Keratinocyte (primary cell): ENCODE measurements at regions not wholly inside any gene's neighbourhood (a gene's known extent, or its start where the extent isn't known, plus 50 kb on each side); places are given as distances from the start of the nearest gene placed in this dataset.

Source experiments
- DNase-seq: peaks from one replicate; pipeline ENCODE4 v3.0.0-alpha.2; 2011; ENCODE audit warnings: low read depth, missing footprints, low spot score
- FAIRE-seq: peaks from 2 replicates; lab custom pipeline; 2011; peaks lifted over from hg19 to GRCh38; lab: Jason Lieb, UNC
- H2AFZ ChIP-seq: 2 replicates; pipeline ENCODE4 v1.6.0; 2012; ENCODE audit warnings: low read length, control low read depth, inconsistent platforms; ENCODE audit not compliant: control insufficient read depth
- H3K27ac ChIP-seq: 2 replicates; pipeline ENCODE4 v1.5.1; 2011; ENCODE audit warnings: low read length; ENCODE audit not compliant: control insufficient read depth, insufficient read depth
- H3K27me3 ChIP-seq: 3 replicates; pipeline ENCODE4 v1.6.0; 2011; ENCODE audit warnings: low read length; ENCODE audit not compliant: control insufficient read depth, insufficient read depth; ENCODE audit errors: extremely low read depth
- H3K36me3 ChIP-seq, 2 experiments: 2 replicates in 1 of 2; 3 replicates in 1 of 2; pipeline ENCODE4 v1.5.1; 2011; ENCODE audit warnings: low read length in 2 of 2, mild to moderate bottlenecking in 1 of 2; ENCODE audit not compliant: control insufficient read depth in 2 of 2, insufficient read depth in 2 of 2; ENCODE audit errors: extremely low read depth in 1 of 2
- H3K4me1 ChIP-seq: 3 replicates; pipeline ENCODE4 v1.5.1; 2011; ENCODE audit warnings: low read length; ENCODE audit not compliant: control insufficient read depth, insufficient read depth; ENCODE audit errors: extremely low read depth
- H3K4me2 ChIP-seq: 3 replicates; pipeline ENCODE4 v1.6.0; 2011; ENCODE audit warnings: low read depth, low read length; ENCODE audit not compliant: control insufficient read depth, insufficient read depth; ENCODE audit errors: extremely low read depth
- H3K4me3 ChIP-seq, 3 experiments: fragments of 200-600 bp in 1 of 3; sonication (generic) in 1 of 3; 2 replicates in 2 of 3; 3 replicates in 1 of 3; pipeline ENCODE4 v1.5.1; 2011 to 2016; ENCODE audit warnings: low read length in 3 of 3, mild to moderate bottlenecking in 3 of 3, control low read depth in 2 of 3, inconsistent platforms in 1 of 3, low read depth in 1 of 3, mixed read lengths in 1 of 3, mixed run types in 1 of 3, moderate library complexity in 1 of 3; ENCODE audit not compliant: control insufficient read depth in 2 of 3, insufficient read depth in 2 of 3; ENCODE audit errors: extremely low read depth in 1 of 3
- H3K79me2 ChIP-seq: 2 replicates; pipeline ENCODE4 v1.6.0; 2012; ENCODE audit warnings: low read length; ENCODE audit not compliant: control insufficient read depth, insufficient read depth
- H3K9ac ChIP-seq: 3 replicates; pipeline ENCODE4 v1.6.0; 2011; ENCODE audit warnings: low read length; ENCODE audit not compliant: control insufficient read depth, insufficient read depth; ENCODE audit errors: extremely low read depth
- H3K9me1 ChIP-seq: 3 replicates; pipeline ENCODE4 v1.6.0; 2011; ENCODE audit warnings: low read length; ENCODE audit not compliant: control insufficient read depth, insufficient read depth; ENCODE audit errors: extremely low read depth
- H3K9me3 ChIP-seq: 2 replicates; pipeline ENCODE4 v1.5.1; 2012; ENCODE audit warnings: low read depth, low read length; ENCODE audit not compliant: control insufficient read depth
- H4K20me1 ChIP-seq: 3 replicates; pipeline ENCODE4 v1.6.0; 2011; ENCODE audit warnings: low read length; ENCODE audit not compliant: control insufficient read depth, insufficient read depth; ENCODE audit errors: extremely low read depth
- EZH2 ChIP-seq: IDR thresholded peaks from one replicate; pipeline ENCODE4 v1.6.1; 2012; ENCODE audit warnings: inconsistent platforms, mild to moderate bottlenecking, low read length, moderate library complexity
- dilution Hi-C: fragments of 300-500 bp; cut with MboI; formaldehyde crosslinking; loops from one replicate; pipeline ENCODE4 v1.7.0; 2020; ENCODE audit warnings: low sequenced_read_pairs; ENCODE audit not compliant: extremely low pct_ligation_motif_present
- TF ChIP-seq, protein P1 (sequence below), 3 experiments: IDR thresholded peaks in 1 of 3; conservative IDR thresholded peaks in 1 of 3; optimal IDR thresholded peaks in 1 of 3; 2 replicates in 2 of 3; 3 replicates in 1 of 3; pipeline versions ENCODE3 to v1.5.1; 2011; ENCODE audit warnings: low read length in 3 of 3, mild to moderate bottlenecking in 3 of 3, moderate library complexity in 2 of 3, control low read depth in 1 of 3, inconsistent platforms in 1 of 3; ENCODE audit not compliant: insufficient read depth in 2 of 3; ENCODE audit errors: extremely low read depth in 1 of 3

DNA sequence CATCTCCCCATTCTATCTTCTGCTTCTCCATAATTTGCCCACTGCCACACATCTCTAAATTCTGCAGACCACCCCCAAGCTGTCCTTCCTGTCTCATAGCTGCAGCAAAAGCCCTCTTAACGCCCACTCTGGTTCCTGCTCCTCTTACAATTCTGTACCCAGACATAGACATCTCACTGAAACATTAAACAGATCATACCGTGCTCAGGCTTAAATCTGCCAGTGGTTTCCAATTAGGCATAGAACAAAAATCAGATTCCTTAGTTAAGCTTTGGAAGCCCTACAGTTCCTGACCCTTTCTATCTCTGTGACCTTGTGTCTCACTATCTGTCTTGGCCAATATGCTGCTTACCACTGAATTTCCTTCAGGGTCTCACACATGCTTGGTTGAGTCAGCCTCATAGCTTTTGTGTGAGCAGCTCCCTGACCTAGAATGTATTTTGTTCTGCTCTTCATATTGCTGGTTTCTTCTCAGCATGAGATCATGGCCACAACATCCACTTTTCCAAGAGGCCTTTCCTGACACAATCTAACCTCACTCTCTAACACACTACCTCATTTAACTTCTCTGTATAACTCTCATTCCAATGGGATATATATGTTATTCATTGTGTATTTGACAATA is 749.7 kb downstream of the MAFB start:
- Histone ChIP-seq H4K20me1 (no peaks in the 10 kb centered on the region), H3K4me2 (no peak overlapping the region), H2AFZ (no peak overlapping the region), H3K27ac (no peak overlapping the region), H3K4me1 (no peaks in the 10 kb centered on the region), H3K9me1 (no peaks in the 10 kb centered on the region), H3K9ac (no peak overlapping the region), H3K4me3 (no peak overlapping the region), H3K9me3 (no peaks in the 10 kb centered on the region), H3K36me3 (no peaks in the 10 kb centered on the region), H3K79me2 (no peaks in the 10 kb centered on the region), H3K27me3 (no peaks in the 10 kb centered on the region)
- dilution Hi-C loops, result no loop called here
- FAIRE-seq (no peak), DNase-seq (no peak)
- no peak for TF ChIP-seq EZH2
- TF ChIP-seq, protein P1, sequence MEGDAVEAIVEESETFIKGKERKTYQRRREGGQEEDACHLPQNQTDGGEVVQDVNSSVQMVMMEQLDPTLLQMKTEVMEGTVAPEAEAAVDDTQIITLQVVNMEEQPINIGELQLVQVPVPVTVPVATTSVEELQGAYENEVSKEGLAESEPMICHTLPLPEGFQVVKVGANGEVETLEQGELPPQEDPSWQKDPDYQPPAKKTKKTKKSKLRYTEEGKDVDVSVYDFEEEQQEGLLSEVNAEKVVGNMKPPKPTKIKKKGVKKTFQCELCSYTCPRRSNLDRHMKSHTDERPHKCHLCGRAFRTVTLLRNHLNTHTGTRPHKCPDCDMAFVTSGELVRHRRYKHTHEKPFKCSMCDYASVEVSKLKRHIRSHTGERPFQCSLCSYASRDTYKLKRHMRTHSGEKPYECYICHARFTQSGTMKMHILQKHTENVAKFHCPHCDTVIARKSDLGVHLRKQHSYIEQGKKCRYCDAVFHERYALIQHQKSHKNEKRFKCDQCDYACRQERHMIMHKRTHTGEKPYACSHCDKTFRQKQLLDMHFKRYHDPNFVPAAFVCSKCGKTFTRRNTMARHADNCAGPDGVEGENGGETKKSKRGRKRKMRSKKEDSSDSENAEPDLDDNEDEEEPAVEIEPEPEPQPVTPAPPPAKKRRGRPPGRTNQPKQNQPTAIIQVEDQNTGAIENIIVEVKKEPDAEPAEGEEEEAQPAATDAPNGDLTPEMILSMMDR (optimal IDR thresholded peaks at IDR 0.05 in 1 of 3, IDR thresholded peaks at IDR 0.05 in 1 of 3, conservative IDR thresholded peaks at IDR 0.05 in 1 of 3; ENCODE audit: extremely low read depth in 1 of 3, insufficient read depth in 2 of 3, low read length in 3 of 3), result no peak

DNA sequence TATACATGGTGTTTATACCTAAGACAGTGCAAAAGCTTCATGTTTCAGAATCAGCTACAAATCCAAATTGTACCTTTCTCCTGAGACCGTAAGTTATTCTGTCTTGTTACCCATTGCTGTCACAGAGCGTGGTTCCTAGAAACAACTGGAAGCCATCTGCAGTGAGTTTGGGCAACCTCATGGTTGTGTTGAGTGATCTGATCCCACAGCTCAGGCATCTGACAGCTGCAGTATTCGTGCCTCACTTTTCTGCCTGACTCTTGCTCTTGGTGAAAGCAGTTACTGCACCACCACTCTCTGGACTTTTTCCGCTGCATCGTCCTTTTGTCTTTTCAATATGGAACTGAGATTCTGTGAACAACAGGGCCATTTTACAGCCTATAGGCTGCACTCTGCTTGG is 752.6 kb downstream of the MAFB start:
- TF ChIP-seq, protein P1 (optimal IDR thresholded peaks at IDR 0.05 in 1 of 3, IDR thresholded peaks at IDR 0.05 in 1 of 3, conservative IDR thresholded peaks at IDR 0.05 in 1 of 3; ENCODE audit: extremely low read depth in 1 of 3, insufficient read depth in 2 of 3, low read length in 3 of 3), result no peak
- TF ChIP-seq EZH2, result no peak
- no peaks in the 10 kb centered on the region for H4K20me1 ChIP-seq
- H3K79me2 ChIP-seq, result no peaks in the 10 kb centered on the region
- H3K9me1 ChIP-seq, result no peaks in the 10 kb centered on the region
- dilution Hi-C loops, result no loop called here
- FAIRE-seq (no peak), DNase-seq (no peak)
- H3K27ac ChIP-seq, result no peak overlapping the region
- no peaks in the 10 kb centered on the region for H3K4me1 ChIP-seq
- no peaks in the 10 kb centered on the region for H3K36me3 ChIP-seq
- H2AFZ ChIP-seq, result no peak overlapping the region
- no peak overlapping the region for H3K4me2 ChIP-seq
- H3K27me3 ChIP-seq, result no peaks in the 10 kb centered on the region
- H3K4me3 ChIP-seq, result no peak overlapping the region
- H3K9me3 ChIP-seq, result no peaks in the 10 kb centered on the region
- no peak overlapping the region for H3K9ac ChIP-seq
